HCT116 (cell line): ENCODE measurements at regions not wholly inside any gene's neighbourhood (a gene's known extent, or its start where the extent isn't known, plus 50 kb on each side); places are given as distances from the start of the nearest gene placed in this dataset.

Source experiments
- ATAC-seq: fragments of 200-7000 bp; cut with Tn5 transposase; 2 replicates; pipeline ENCODE4 v1.9.1; 2020; ENCODE audit warnings: mild to moderate bottlenecking, moderate library complexity
- BruUV-seq: library from RNA; stranded (reverse); fragments of 400-500 nt; replicated peaks from 2 replicates; lab custom pipeline; 2021; lab: Mats Ljungman, UMichigan
- CTCF ChIA-PET: fragments of 300-600 bp; sonication (Branson Sonifier 250); formaldehyde crosslinking; loops from one replicate; lab custom pipeline; 2021; ENCODE audit warnings: antibody characterized with exemption; lab: Charles Lee
- POLR2A ChIA-PET: fragments of 300-600, 350-600 bp; sonication (Branson Sonifier 250); formaldehyde crosslinking; loops from one replicate; lab custom pipeline; 2021; ENCODE audit warnings: antibody characterized with exemption; lab: Charles Lee
- RAD21 ChIA-PET, 2 experiments: fragments of 300-600 bp; sonication (Branson Sonifier 250); formaldehyde crosslinking; loops; one replicate each; lab custom pipeline; 2023; ENCODE audit warnings: low total read pairs in 2 of 2; ENCODE audit not compliant: uncharacterized antibody in 2 of 2, unreplicated experiment in 2 of 2, low non-redundant PET in 1 of 2; lab: Charles Lee
- DNase-seq: peaks from one replicate; pipeline ENCODE4 v3.0.0-alpha.2; 2010; ENCODE audit warnings: low read depth, low spot score
- H2AFZ ChIP-seq: fragments of 200-600 bp; shearing (Covaris generic), sonication (generic); 2 replicates; pipeline ENCODE4 v1.6.1; 2017; ENCODE audit warnings: low read depth, mixed run types, mixed read lengths, antibody characterized with exemption, low read length; ENCODE audit not compliant: poor library complexity, severe bottlenecking
- H3K27ac ChIP-seq: 2 replicates; pipeline ENCODE4 v1.5.1; 2012; ENCODE audit warnings: low read depth, low read length
- H3K27me3 ChIP-seq: fragments of 200-600 bp; sonication (generic); 2 replicates; pipeline ENCODE4 v1.6.1; 2016; ENCODE audit warnings: mixed run types, low read length, mixed read lengths; ENCODE audit not compliant: insufficient read depth
- H3K36me3 ChIP-seq, 2 experiments: fragments of 200-500 bp in 1 of 2; fragments of 200-600 bp in 1 of 2; sonication (Bioruptor generic) in 1 of 2; sonication (generic) in 1 of 2; 2 replicates each; pipeline versions ENCODE4 v1.5.1 to v1.6.1; 2014 to 2016; ENCODE audit warnings: low read length in 2 of 2, inconsistent platforms in 1 of 2, mixed read lengths in 1 of 2, mixed run types in 1 of 2; ENCODE audit not compliant: insufficient read depth in 2 of 2, control insufficient read depth in 1 of 2
- H3K4me1 ChIP-seq, 2 experiments: fragments of 200-600 bp in 1 of 2; sonication (generic) in 1 of 2; 2 replicates each; pipeline versions ENCODE4 v1.5.1 to v1.6.1; 2012 to 2017; ENCODE audit warnings: low read length in 2 of 2, inconsistent platforms in 1 of 2, mild to moderate bottlenecking in 1 of 2, mixed read lengths in 1 of 2, mixed run types in 1 of 2, moderate library complexity in 1 of 2; ENCODE audit not compliant: insufficient read depth in 2 of 2, control insufficient read depth in 1 of 2
- H3K4me2 ChIP-seq: fragments of 200-600 bp; sonication (generic); 2 replicates; pipeline ENCODE4 v1.6.1; 2017; ENCODE audit warnings: mixed run types, low read length, mixed read lengths
- H3K4me3 ChIP-seq, 2 experiments: fragments of 200-600 bp in 1 of 2; sonication (generic) in 1 of 2; replicated peaks in 1 of 2; 2 replicates each; pipeline ENCODE4 v1.5.1; 2011 to 2016; ENCODE audit warnings: low read length in 2 of 2, control low read depth in 1 of 2, low read depth in 1 of 2, mild to moderate bottlenecking in 1 of 2, mixed read lengths in 1 of 2, mixed run types in 1 of 2
- H3K79me2 ChIP-seq: fragments of 200-600 bp; sonication (generic); 2 replicates; pipeline ENCODE4 v1.6.1; 2017; ENCODE audit warnings: mild to moderate bottlenecking, mixed run types, low read length, moderate library complexity, mixed read lengths; ENCODE audit not compliant: insufficient read depth
- H3K9ac ChIP-seq: fragments of 200-600 bp; sonication (generic); 2 replicates; pipeline ENCODE4 v1.6.1; 2016; ENCODE audit warnings: low read length, mixed read lengths
- H3K9me2 ChIP-seq: fragments of 200-600 bp; sonication (generic), shearing (Covaris generic); 2 replicates; pipeline ENCODE4 v1.6.1; 2017; ENCODE audit warnings: mixed run types, mild to moderate bottlenecking, moderate library complexity; ENCODE audit not compliant: insufficient read depth
- H3K9me3 ChIP-seq, 2 experiments: fragments of 200-500 bp in 1 of 2; fragments of 200-600 bp in 1 of 2; sonication (Bioruptor generic) in 1 of 2; sonication (generic) in 1 of 2; 2 replicates each; pipeline ENCODE4 v1.6.1; 2014 to 2017; ENCODE audit warnings: low read length in 2 of 2, mixed read lengths in 2 of 2, inconsistent platforms in 1 of 2, low read depth in 1 of 2, mild to moderate bottlenecking in 1 of 2, mixed run types in 1 of 2, moderate library complexity in 1 of 2; ENCODE audit not compliant: control insufficient read depth in 1 of 2, insufficient read depth in 1 of 2
- H4K20me1 ChIP-seq: fragments of 200-600 bp; sonication (generic), shearing (Covaris generic); 2 replicates; pipeline ENCODE4 v1.6.1; 2017; ENCODE audit warnings: mixed run types, mild to moderate bottlenecking, moderate library complexity; ENCODE audit not compliant: insufficient read depth
- CBX3 ChIP-seq: IDR thresholded peaks from 2 replicates; pipeline ENCODE4 v1.6.1; 2012; ENCODE audit warnings: low read depth
- CEBPB ChIP-seq: IDR thresholded peaks from 2 replicates; pipeline ENCODE4 v1.6.1; 2012; ENCODE audit warnings: low read depth
- ELF1 ChIP-seq: IDR thresholded peaks from 2 replicates; pipeline ENCODE4 v1.6.1; 2012; ENCODE audit warnings: low read depth, borderline replicate concordance
- EZH2 ChIP-seq: fragments of 200-600 bp; sonication (generic); IDR thresholded peaks from 2 replicates; pipeline ENCODE4 v1.6.1; 2017; ENCODE audit warnings: antibody characterized with exemption, mixed run types
- FOSL1 ChIP-seq: IDR thresholded peaks from 2 replicates; pipeline ENCODE4 v1.6.1; 2012; ENCODE audit warnings: low read depth
- JUND ChIP-seq: IDR thresholded peaks from 2 replicates; pipeline ENCODE4 v1.6.1; 2012
- RAD21 ChIP-seq: IDR thresholded peaks from 2 replicates; pipeline ENCODE4 v1.6.1; 2012; ENCODE audit warnings: low read depth, mild to moderate bottlenecking
- SIN3A ChIP-seq: IDR thresholded peaks from 2 replicates; pipeline ENCODE4 v1.6.1; 2012; ENCODE audit warnings: low read depth
- SP1 ChIP-seq: IDR thresholded peaks from 2 replicates; pipeline ENCODE4 v1.6.1; 2012; ENCODE audit warnings: low read depth
- SRF ChIP-seq: IDR thresholded peaks from 2 replicates; pipeline ENCODE4 v1.6.1; 2012; ENCODE audit warnings: low read depth
- ZFX ChIP-seq: fragments of 450-650 bp; IDR thresholded peaks from 2 replicates; pipeline ENCODE4 v1.6.1; 2017
- intact Hi-C: fragments of 100-400 bp; cut with micrococcal nuclease; formaldehyde crosslinking; loops from 2 replicates; pipeline ENCODE4 v1.10.0; 2022
- TF ChIP-seq, protein P1 (sequence below): IDR thresholded peaks from 2 replicates; pipeline ENCODE4 v1.6.1; 2012
- TF ChIP-seq, protein P2 (sequence below): IDR thresholded peaks from 2 replicates; pipeline ENCODE4 v1.6.1; 2012; ENCODE audit warnings: low read depth
- TF ChIP-seq, protein P3 (sequence below), 3 experiments: fragments of 200-600 bp in 1 of 3; sonication (generic) in 1 of 3; IDR thresholded peaks in 2 of 3; conservative IDR thresholded peaks in 1 of 3; 2 replicates each; pipeline ENCODE4 v1.5.1; 2012 to 2017; ENCODE audit warnings: low read depth in 2 of 3, low read length in 2 of 3, antibody characterized with exemption in 1 of 3, borderline replicate concordance in 1 of 3, control low read depth in 1 of 3, mild to moderate bottlenecking in 1 of 3, mixed read lengths in 1 of 3, mixed run types in 1 of 3, moderate library complexity in 1 of 3; ENCODE audit not compliant: insufficient read depth in 1 of 3

DNA sequence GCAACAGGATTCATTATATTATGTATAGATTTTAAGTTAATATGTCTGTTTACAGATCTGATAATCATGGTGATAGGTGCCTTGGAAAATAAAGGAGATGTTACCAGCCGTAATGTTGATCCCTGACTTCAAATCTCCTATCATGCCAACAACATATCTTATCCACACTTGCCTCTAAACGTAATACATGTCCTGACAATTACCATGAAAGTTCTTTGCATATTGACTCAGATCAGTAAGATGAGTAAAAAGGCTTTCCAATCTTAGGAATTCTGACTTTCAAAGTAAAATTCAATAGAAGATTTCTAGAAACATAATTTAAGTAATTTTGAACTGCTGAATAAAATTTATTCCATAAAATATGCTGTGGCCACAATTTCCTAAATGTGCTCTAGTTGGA, 513.3 kb downstream of the ANKRD50 start:
- no TSS peak for BruUV-seq
- H3K9ac ChIP-seq = no peak overlapping the region
- no peaks in the 10 kb centered on the region for H3K79me2 ChIP-seq
- no peak overlapping the region for H3K27ac ChIP-seq
- ChIA-PET CTCF (no interaction called here), POLR2A (no interaction called here), RAD21 (no interaction called here)
- no peak for ATAC-seq
- H3K27me3 ChIP-seq = no peaks in the 10 kb centered on the region
- no peak for DNase-seq
- H2AFZ ChIP-seq = no peak overlapping the region
- H4K20me1 ChIP-seq = no peaks in the 10 kb centered on the region
- no peaks in the 10 kb centered on the region for H3K36me3 ChIP-seq
- no peaks in the 10 kb centered on the region for H3K4me1 ChIP-seq
- no peaks in the 10 kb centered on the region for H3K9me3 ChIP-seq
- TF ChIP-seq, protein P1, sequence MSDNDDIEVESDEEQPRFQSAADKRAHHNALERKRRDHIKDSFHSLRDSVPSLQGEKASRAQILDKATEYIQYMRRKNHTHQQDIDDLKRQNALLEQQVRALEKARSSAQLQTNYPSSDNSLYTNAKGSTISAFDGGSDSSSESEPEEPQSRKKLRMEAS = no peak
- TF ChIP-seq, protein P2, sequence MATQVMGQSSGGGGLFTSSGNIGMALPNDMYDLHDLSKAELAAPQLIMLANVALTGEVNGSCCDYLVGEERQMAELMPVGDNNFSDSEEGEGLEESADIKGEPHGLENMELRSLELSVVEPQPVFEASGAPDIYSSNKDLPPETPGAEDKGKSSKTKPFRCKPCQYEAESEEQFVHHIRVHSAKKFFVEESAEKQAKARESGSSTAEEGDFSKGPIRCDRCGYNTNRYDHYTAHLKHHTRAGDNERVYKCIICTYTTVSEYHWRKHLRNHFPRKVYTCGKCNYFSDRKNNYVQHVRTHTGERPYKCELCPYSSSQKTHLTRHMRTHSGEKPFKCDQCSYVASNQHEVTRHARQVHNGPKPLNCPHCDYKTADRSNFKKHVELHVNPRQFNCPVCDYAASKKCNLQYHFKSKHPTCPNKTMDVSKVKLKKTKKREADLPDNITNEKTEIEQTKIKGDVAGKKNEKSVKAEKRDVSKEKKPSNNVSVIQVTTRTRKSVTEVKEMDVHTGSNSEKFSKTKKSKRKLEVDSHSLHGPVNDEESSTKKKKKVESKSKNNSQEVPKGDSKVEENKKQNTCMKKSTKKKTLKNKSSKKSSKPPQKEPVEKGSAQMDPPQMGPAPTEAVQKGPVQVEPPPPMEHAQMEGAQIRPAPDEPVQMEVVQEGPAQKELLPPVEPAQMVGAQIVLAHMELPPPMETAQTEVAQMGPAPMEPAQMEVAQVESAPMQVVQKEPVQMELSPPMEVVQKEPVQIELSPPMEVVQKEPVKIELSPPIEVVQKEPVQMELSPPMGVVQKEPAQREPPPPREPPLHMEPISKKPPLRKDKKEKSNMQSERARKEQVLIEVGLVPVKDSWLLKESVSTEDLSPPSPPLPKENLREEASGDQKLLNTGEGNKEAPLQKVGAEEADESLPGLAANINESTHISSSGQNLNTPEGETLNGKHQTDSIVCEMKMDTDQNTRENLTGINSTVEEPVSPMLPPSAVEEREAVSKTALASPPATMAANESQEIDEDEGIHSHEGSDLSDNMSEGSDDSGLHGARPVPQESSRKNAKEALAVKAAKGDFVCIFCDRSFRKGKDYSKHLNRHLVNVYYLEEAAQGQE = no peak
- no peak for TF ChIP-seq CEBPB
- TF ChIP-seq ELF1 = no peak
- no peaks in the 10 kb centered on the region for H3K9me2 ChIP-seq
- no peak overlapping the region for H3K4me3 ChIP-seq
- intact Hi-C loops = no loop called here
- no peak overlapping the region for H3K4me2 ChIP-seq

DNA sequence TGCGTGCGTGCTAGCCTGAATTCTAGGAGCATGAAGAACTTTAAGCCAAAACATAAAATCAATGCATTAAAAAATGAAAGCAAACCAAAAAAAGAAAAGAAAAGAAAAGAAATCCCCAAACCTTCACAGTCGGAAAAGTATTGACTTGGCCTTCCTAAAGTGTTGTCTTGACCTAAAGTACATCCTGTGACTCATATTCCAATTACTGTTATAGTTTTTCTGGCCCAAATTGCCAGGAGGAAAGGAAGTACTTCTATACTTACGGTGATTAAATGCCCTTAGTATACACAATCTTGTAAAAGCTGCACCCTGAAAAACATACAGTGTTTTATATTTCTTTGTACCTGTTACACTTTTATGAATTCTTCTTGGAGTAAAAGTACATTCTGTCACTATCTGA, 512.8 kb downstream of the ANKRD50 start:
- no peak overlapping the region for H3K9ac ChIP-seq
- H3K9me2 ChIP-seq = no peaks in the 10 kb centered on the region
- H3K4me1 ChIP-seq = no peaks in the 10 kb centered on the region
- no peaks in the 10 kb centered on the region for H4K20me1 ChIP-seq
- CTCF ChIA-PET = no interaction called here
- H3K27me3 ChIP-seq = no peaks in the 10 kb centered on the region
- DNase-seq (no peak), ATAC-seq (no peak)
- H3K4me3 ChIP-seq = no peak overlapping the region
- H2AFZ ChIP-seq = no peak overlapping the region
- BruUV-seq = no TSS peak
- H3K4me2 ChIP-seq = no peak overlapping the region
- RAD21 ChIA-PET = no interaction called here
- H3K79me2 ChIP-seq = no peaks in the 10 kb centered on the region
- H3K9me3 ChIP-seq = no peaks in the 10 kb centered on the region
- POLR2A ChIA-PET = no interaction called here
- no peak overlapping the region for H3K27ac ChIP-seq
- intact Hi-C loops = no loop called here
- H3K36me3 ChIP-seq = no peaks in the 10 kb centered on the region
- TF ChIP-seq SRF (no peak), CBX3 (no peak), SP1 (no peak), ZFX (no peak), FOSL1 (no peak), JUND (no peak), RAD21 (no peak), EZH2 (no peak), SIN3A (no peak), CEBPB (no peak)
- TF ChIP-seq, protein P3, sequence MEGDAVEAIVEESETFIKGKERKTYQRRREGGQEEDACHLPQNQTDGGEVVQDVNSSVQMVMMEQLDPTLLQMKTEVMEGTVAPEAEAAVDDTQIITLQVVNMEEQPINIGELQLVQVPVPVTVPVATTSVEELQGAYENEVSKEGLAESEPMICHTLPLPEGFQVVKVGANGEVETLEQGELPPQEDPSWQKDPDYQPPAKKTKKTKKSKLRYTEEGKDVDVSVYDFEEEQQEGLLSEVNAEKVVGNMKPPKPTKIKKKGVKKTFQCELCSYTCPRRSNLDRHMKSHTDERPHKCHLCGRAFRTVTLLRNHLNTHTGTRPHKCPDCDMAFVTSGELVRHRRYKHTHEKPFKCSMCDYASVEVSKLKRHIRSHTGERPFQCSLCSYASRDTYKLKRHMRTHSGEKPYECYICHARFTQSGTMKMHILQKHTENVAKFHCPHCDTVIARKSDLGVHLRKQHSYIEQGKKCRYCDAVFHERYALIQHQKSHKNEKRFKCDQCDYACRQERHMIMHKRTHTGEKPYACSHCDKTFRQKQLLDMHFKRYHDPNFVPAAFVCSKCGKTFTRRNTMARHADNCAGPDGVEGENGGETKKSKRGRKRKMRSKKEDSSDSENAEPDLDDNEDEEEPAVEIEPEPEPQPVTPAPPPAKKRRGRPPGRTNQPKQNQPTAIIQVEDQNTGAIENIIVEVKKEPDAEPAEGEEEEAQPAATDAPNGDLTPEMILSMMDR (IDR thresholded peaks at IDR 0.05 in 2 of 3, conservative IDR thresholded peaks at IDR 0.05 in 1 of 3; ENCODE audit: borderline replicate concordance in 1 of 3, insufficient read depth in 1 of 3, low read depth in 2 of 3, low read length in 2 of 3) = no peak
